Uterus (tissue), 2 donors: ENCODE measurements at regions not wholly inside any gene's neighbourhood (a gene's known extent, or its start where the extent isn't known, plus 50 kb on each side); places are given as distances from the start of the nearest gene placed in this dataset.

Source experiments
- CTCF ChIP-seq, 4 experiments: fragments of 200-600 bp in 2 of 4; fragments of 450-650 bp in 2 of 4; sonication (generic) in 2 of 4; IDR thresholded peaks; one replicate each; pipeline ENCODE4 v1.5.1; 2016 to 2019; ENCODE audit warnings: antibody characterized with exemption in 4 of 4, mild to moderate bottlenecking in 2 of 4, moderate library complexity in 1 of 4
- POLR2A ChIP-seq, 2 donors: fragments of 450-650 bp; IDR thresholded peaks; one replicate each; pipeline ENCODE4 v1.6.1; 2016; ENCODE audit warnings: antibody characterized with exemption in 2 of 2, mild to moderate bottlenecking in 1 of 2, moderate library complexity in 1 of 2

- TF ChIP-seq POLR2A (IDR thresholded peaks at IDR 0.05) (no peak), CTCF (IDR thresholded peaks at IDR 0.05) (no peak)
Measured at GRCh38 chr1:87739141-87739540, 410.5 kb downstream of the LMO4 start.
